ENCODE measurements at regions not wholly inside any gene's neighbourhood (a gene's known extent, or its start where the extent isn't known, plus 50 kb on each side); places are given as distances from the start of the nearest gene placed in this dataset.

DNA sequence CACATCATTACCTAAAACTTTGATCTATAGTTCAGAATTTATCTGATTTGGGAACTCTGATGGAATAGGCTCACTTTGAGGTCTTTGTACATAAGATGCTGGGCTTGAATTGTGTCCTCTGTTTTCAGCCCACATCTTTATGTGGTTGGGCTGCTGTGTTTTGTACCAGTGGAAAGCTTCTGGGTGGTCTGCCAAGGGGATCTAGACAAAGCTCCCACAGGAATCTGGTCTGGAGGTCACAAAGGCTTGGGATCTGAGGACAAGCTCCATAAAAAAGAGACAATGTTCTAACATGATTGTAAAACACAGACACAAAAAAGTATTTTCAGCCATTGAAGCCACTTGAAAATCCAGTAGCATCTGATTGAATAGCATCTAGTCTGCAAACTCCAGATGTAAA, 393.5 kb upstream of the PITX2 start:
- DNase-seq (ENCODE audit: low read depth), result no peak
- H3K4me3 ChIP-seq (ENCODE audit: low read depth, low read length), result no peak overlapping the region
- TF ChIP-seq, protein P1, sequence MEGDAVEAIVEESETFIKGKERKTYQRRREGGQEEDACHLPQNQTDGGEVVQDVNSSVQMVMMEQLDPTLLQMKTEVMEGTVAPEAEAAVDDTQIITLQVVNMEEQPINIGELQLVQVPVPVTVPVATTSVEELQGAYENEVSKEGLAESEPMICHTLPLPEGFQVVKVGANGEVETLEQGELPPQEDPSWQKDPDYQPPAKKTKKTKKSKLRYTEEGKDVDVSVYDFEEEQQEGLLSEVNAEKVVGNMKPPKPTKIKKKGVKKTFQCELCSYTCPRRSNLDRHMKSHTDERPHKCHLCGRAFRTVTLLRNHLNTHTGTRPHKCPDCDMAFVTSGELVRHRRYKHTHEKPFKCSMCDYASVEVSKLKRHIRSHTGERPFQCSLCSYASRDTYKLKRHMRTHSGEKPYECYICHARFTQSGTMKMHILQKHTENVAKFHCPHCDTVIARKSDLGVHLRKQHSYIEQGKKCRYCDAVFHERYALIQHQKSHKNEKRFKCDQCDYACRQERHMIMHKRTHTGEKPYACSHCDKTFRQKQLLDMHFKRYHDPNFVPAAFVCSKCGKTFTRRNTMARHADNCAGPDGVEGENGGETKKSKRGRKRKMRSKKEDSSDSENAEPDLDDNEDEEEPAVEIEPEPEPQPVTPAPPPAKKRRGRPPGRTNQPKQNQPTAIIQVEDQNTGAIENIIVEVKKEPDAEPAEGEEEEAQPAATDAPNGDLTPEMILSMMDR (IDR thresholded peaks at IDR 0.05; ENCODE audit: insufficient read depth, low read length), result no peak

DNA sequence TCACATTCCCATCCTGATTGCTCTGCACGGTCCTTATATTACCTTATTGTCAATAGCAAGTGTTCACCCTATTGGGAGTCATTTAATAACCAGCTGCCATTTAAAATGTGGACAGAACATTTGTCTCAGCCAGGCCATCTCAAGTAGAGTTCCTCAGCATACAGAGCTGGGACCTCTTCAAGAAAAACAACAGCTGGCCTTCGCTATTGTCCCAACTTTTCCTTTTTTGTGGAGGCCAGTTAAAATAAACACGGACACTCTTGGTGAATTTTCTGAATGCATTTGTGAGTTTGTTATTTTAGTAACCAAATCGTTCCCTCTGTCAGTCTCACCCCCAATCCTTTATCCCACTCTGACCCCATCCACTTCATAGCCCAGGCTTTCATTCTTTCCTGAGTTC, 395.3 kb upstream of the PITX2 start:
- H3K4me3 ChIP-seq (ENCODE audit: low read depth, low read length), result no peak overlapping the region
- DNase-seq (ENCODE audit: low read depth), result no peak
- TF ChIP-seq, protein P1 (IDR thresholded peaks at IDR 0.05; ENCODE audit: insufficient read depth, low read length), result no peak

DNA sequence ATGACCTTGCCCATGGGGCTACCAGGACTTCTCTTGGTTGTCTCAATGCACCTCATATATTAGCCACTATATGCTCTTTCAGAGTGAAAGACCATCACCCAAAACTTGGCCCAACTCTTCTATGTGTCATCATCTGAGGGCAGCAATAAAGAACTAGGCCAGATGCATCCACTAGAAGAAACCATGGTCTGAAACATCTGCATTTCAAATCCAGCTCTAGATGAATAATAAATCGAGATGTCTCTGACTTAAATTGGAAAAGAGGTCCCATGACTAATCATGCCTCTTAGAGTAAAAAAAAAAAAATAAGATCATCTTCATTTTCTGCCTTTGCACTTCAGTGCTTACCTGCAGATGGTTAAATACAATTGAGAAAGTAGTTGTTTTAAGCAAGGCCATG, 397.6 kb upstream of the PITX2 start:
- DNase-seq (ENCODE audit: low read depth), result no peak
- TF ChIP-seq, protein P1 (IDR thresholded peaks at IDR 0.05; ENCODE audit: insufficient read depth, low read length), result no peak
- no peak overlapping the region for H3K4me3 ChIP-seq (ENCODE audit: low read depth, low read length)

DNA sequence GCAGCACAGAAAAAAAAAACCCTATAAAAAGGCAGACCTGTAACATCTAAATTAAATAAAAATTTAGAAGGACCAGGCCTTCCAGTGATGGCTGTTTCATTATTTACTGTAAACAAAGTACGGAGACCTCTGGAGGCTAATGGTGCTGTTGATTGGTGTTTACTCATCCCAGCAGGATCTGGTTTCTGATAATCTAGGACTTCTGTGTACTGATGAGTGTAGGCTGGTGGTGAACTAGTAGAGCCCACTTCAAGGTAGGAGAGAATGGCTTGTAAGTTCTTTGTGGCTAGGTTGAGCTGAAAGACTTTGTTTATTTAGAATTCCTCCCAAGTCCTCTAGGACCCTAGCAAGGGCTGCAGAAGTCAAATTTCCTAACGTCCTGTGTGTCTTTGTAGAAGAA, 398.1 kb upstream of the PITX2 start:
- H3K4me3 ChIP-seq (ENCODE audit: low read depth, low read length), result no peak overlapping the region
- no peak for DNase-seq (ENCODE audit: low read depth)
- TF ChIP-seq, protein P1 (IDR thresholded peaks at IDR 0.05; ENCODE audit: insufficient read depth, low read length), result no peak

DNA sequence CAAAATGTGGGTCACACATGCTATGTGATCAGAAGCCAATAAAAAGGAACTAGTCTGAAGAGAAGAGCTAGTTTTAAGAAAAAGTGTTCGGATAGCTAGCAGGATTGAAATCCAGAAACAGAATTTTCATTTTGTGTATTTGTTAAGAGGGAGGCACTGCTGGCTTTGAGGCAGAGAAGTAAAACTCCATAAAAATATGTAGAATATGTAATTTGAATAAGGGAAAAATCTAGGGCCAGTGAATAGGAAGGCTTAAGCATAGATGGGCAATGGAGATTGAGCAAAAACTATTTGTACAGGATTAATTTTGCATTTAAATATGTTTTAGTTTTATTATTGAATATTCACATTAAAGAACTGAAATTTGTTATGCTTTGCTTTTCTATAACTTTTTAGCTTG, 399.9 kb upstream of the PITX2 start:
- DNase-seq (ENCODE audit: low read depth), result no peak
- TF ChIP-seq, protein P1 (IDR thresholded peaks at IDR 0.05; ENCODE audit: insufficient read depth, low read length), result no peak
- no peak overlapping the region for H3K4me3 ChIP-seq (ENCODE audit: low read depth, low read length)

DNA sequence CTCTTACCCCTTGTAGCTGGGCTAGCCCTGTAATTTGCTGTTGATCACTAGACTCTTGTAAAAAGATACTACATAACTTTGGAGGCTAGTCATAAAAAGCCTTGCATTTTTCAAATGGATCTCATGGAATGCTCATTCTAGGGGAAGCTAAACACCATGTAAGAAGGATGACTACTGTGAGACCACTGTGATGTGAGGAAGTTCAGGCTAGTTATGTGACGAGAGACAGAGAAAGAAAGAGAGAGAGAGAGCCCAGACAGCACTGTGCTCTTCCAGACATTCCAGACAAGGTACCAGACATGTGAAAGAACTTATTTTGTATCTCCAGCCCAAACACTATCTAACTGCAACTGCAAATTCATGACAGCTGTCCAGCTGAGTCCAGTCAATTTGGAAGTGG, 404.6 kb upstream of the PITX2 start:
- H3K4me3 ChIP-seq (ENCODE audit: low read depth, low read length), result no peak overlapping the region
- TF ChIP-seq, protein P1 (IDR thresholded peaks at IDR 0.05; ENCODE audit: insufficient read depth, low read length), result no peak
- DNase-seq (ENCODE audit: low read depth), result peak; percentile 57

DNA sequence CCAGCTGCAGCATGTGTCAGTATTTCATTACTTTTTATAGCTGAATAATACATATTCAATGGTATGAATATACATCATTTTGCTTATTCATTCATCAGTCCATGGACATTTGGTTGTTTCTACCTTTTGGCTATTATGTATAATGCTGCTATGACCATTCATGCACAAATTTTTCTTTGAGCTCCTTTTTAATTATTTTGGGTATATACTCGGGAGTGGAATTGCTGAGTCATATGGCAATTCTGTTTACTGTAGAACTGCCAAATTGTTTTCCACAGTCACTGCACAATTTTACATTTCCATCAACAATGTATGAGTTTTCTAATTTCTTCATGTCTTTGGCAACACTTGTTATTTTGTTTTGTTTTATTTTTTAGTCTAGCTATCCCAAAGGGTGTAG, 405.9 kb upstream of the PITX2 start:
- no peak overlapping the region for H3K4me3 ChIP-seq (ENCODE audit: low read depth, low read length)
- TF ChIP-seq, protein P1 (IDR thresholded peaks at IDR 0.05; ENCODE audit: insufficient read depth, low read length), result no peak
- DNase-seq (ENCODE audit: low read depth), result no peak
